ENCODE measurements at regions not wholly inside any gene's neighbourhood (a gene's known extent, or its start where the extent isn't known, plus 50 kb on each side); places are given as distances from the start of the nearest gene placed in this dataset.
A peak's percentile ranks its signal among the peaks of the same experiment; 100 is the strongest.

DNA sequence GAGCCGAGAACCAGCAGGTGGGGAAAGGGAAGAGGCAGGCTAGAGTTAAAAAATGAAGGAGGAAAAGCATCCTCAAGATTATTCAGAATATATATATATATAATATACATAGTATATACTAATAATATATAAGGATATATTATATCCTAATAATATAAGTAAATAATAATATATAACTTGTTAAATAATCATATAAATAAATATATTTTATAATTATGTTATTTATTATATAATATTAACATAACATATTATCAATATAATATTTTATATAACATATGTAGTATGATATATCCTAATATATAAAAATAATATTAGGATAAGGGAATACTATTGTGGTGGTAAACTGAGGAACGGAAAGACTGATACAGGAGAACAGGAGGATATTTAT is 171.8 kb downstream of the TRIM27 start:
- intact Hi-C loops (cut with micrococcal nuclease; ENCODE audit: unreplicated experiment): no loop called here
- TF ChIP-seq, protein P1, sequence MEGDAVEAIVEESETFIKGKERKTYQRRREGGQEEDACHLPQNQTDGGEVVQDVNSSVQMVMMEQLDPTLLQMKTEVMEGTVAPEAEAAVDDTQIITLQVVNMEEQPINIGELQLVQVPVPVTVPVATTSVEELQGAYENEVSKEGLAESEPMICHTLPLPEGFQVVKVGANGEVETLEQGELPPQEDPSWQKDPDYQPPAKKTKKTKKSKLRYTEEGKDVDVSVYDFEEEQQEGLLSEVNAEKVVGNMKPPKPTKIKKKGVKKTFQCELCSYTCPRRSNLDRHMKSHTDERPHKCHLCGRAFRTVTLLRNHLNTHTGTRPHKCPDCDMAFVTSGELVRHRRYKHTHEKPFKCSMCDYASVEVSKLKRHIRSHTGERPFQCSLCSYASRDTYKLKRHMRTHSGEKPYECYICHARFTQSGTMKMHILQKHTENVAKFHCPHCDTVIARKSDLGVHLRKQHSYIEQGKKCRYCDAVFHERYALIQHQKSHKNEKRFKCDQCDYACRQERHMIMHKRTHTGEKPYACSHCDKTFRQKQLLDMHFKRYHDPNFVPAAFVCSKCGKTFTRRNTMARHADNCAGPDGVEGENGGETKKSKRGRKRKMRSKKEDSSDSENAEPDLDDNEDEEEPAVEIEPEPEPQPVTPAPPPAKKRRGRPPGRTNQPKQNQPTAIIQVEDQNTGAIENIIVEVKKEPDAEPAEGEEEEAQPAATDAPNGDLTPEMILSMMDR (conservative IDR thresholded peaks at IDR 0.05; ENCODE audit: low read depth, low read length): no peak
- H3K36me3 ChIP-seq (ENCODE audit: insufficient read depth, low read length, poor library complexity, severe bottlenecking): no peaks in the 10 kb centered on the region
- ChIA-PET POLR2A (ENCODE audit: low non-redundant PET) (no interaction called here), CTCF (no interaction called here)
- no peak overlapping the region for H3K4me3 ChIP-seq (ENCODE audit: low read depth, low read length, poor library complexity, severe bottlenecking)
- no peak for DNase-seq (ENCODE audit: low spot score)
- H3K27ac ChIP-seq (ENCODE audit: low read depth, low read length, poor library complexity, severe bottlenecking): no peak overlapping the region
- no peaks in the 10 kb centered on the region for H3K4me1 ChIP-seq (ENCODE audit: insufficient read depth, low read length, poor library complexity, severe bottlenecking)
- BruUV-seq (replicated peaks): no TSS peak
- no peaks in the 10 kb centered on the region for H3K27me3 ChIP-seq (replicated peaks; ENCODE audit: insufficient read depth, low read depth, low read length, poor library complexity)
- no peaks in the 10 kb centered on the region for H3K9me3 ChIP-seq (ENCODE audit: low read depth, low read length, poor library complexity, severe bottlenecking)

- intact Hi-C loops (cut with micrococcal nuclease; ENCODE audit: unreplicated experiment): no loop called here
- no peaks in the 10 kb centered on the region for H3K27me3 ChIP-seq (replicated peaks; ENCODE audit: insufficient read depth, low read depth, low read length, poor library complexity)
- ChIA-PET CTCF (no interaction called here), POLR2A (ENCODE audit: low non-redundant PET) (no interaction called here)
- no peak overlapping the region for H3K4me3 ChIP-seq (ENCODE audit: low read depth, low read length, poor library complexity, severe bottlenecking)
- DNase-seq (ENCODE audit: low spot score): no peak
- no peaks in the 10 kb centered on the region for H3K4me1 ChIP-seq (ENCODE audit: insufficient read depth, low read length, poor library complexity, severe bottlenecking)
- no peaks in the 10 kb centered on the region for H3K9me3 ChIP-seq (ENCODE audit: low read depth, low read length, poor library complexity, severe bottlenecking)
- TF ChIP-seq, protein P1 (conservative IDR thresholded peaks at IDR 0.05; ENCODE audit: low read depth, low read length): no peak
- no peak for TF ChIP-seq EZH2 (IDR thresholded peaks at IDR 0.05; ENCODE audit: borderline replicate concordance, low read depth, low read length, poor library complexity, severe bottlenecking)
- BruUV-seq (replicated peaks): no TSS peak
- no peak overlapping the region for H3K27ac ChIP-seq (ENCODE audit: low read depth, low read length, poor library complexity, severe bottlenecking)
- H3K36me3 ChIP-seq (ENCODE audit: insufficient read depth, low read length, poor library complexity, severe bottlenecking): no peaks in the 10 kb centered on the region
These were observed 166.2 kb downstream of the TRIM27 start for GRCh38 chr6:28757429-28758045.

- POLR2A ChIA-PET (ENCODE audit: low non-redundant PET): no interaction called here
These were observed 165.6 kb downstream of the TRIM27 start for GRCh38 chr6:28758046-28758817.

More at GRCh38 chr6:28758046-28758817, 165.6 kb downstream of the TRIM27 start:
- no TSS peak for BruUV-seq (replicated peaks)
- no peaks in the 10 kb centered on the region for H3K27me3 ChIP-seq (replicated peaks; ENCODE audit: insufficient read depth, low read depth, low read length, poor library complexity)
- intact Hi-C loops (cut with micrococcal nuclease; ENCODE audit: unreplicated experiment): no loop called here
- CTCF ChIA-PET: no interaction called here
- peak; percentile 89 for DNase-seq (ENCODE audit: low spot score)
- H3K36me3 ChIP-seq (ENCODE audit: insufficient read depth, low read length, poor library complexity, severe bottlenecking): no peaks in the 10 kb centered on the region
- H3K9me3 ChIP-seq (ENCODE audit: low read depth, low read length, poor library complexity, severe bottlenecking): no peaks in the 10 kb centered on the region
- no peaks in the 10 kb centered on the region for H3K4me1 ChIP-seq (ENCODE audit: insufficient read depth, low read length, poor library complexity, severe bottlenecking)
- peak overlapping the region; percentile 44 for H3K4me3 ChIP-seq (ENCODE audit: low read depth, low read length, poor library complexity, severe bottlenecking)
- no peak overlapping the region for H3K27ac ChIP-seq (ENCODE audit: low read depth, low read length, poor library complexity, severe bottlenecking)
- TF ChIP-seq EZH2 (IDR thresholded peaks at IDR 0.05; ENCODE audit: borderline replicate concordance, low read depth, low read length, poor library complexity, severe bottlenecking): no peak
- TF ChIP-seq, protein P1 (conservative IDR thresholded peaks at IDR 0.05; ENCODE audit: low read depth, low read length): no peak
